GM21367 (cell line): ENCODE measurements at regions not wholly inside any gene's neighbourhood (a gene's known extent, or its start where the extent isn't known, plus 50 kb on each side); places are given as distances from the start of the nearest gene placed in this dataset.
"Not testable (repeated sequence)": the region's sequence is repeated elsewhere in the genome, so short reads cannot be mapped to it uniquely, and the experiment has no call there.

Source experiments
- ATAC-seq: cut with Tn5 transposase; IDR thresholded peaks from one replicate; pipeline ENCODE4 v1.9.1; 2021; ENCODE audit not compliant: unreplicated experiment

DNA sequence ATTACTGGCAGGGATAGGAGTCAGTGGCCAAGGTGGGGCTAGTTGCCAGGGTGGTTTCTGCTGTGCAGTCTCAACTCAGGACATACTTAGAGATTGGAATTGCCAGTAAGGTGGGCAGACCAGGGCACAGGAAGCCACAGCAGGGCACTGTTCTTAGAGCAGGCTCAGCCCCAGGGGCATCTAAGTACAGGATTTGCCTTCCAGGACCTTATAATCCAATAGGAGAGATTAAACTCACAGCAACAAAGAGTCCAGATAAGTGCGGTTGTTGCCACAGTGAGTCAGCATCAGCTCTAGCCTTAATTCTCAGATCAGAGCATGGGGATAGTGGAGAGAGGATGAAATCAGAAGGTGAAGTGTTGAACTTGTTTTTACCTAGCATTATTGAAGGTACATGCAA is 265.8 kb upstream of the TRPC7 start:
- no peak for ATAC-seq

DNA sequence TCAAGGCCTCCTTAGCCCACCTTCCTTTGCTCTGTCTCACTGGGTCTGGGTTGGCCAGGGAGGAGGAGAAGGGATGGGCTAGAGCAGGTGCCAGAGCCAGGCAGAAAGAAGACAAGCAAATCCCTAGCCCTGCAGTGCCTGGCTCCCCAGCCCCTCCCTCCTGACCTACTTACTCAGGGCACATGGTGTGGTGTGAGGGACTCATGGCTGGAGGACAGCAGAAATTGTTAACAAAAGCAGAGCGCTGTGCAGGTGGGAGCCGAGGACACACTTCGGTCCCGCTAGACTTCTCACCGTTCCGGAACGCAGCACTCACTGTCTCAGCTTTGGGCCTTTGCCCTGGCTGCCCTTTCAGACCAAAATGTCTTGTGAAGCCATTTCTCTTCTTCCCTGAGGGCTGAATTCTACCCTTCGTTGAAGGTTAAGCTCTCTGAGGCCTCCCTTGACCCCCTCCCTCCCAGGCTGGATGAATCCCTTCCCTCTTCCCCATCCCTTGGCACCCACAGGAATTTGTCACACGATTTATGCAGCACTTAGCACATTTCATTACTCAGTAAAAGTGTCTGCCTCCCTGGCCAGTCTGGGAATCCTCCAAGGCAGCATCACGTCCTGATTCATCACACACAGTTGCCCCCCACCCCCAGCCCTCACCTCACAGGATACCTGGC is 263.9 kb upstream of the TRPC7 start:
- ATAC-seq = no peak

DNA sequence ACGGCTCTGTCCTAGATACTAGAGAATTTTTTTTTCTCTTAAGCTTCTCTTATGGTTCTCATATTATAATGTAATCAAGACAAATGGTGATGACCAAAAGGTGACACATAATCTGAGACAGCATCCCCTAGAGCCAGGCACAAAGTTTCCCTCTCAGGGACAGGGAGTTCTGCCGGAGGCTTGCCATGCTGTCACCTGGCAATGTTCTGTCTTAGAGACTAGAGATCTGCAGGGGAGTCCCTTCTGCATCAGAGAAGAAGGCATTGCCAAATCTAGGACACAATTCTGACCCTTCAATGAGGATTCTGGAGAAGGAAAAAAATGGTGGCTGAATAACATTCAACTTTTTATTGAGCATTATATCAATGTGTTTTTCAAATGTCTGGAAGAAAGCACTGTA is 261.2 kb upstream of the TRPC7 start:
- ATAC-seq = no peak

DNA sequence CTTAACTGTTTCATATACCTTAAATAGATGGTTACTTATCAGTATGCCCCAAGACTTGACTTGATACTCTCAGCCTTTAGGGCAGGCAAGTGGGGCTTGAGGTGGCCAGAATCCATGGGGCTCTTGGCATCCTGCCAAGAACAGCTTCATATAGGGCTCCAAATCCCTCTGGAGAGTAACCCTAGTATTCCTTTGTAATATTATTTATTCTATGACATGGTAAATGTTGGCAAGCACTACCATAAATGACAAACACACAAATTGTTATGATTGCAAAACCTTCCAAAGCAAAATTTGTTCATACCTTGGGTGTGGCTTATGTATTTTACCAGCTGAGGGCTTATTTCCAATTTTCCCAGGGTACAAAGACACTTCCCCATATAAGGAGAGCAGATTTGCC is 257.4 kb upstream of the TRPC7 start:
- ATAC-seq = no peak

DNA sequence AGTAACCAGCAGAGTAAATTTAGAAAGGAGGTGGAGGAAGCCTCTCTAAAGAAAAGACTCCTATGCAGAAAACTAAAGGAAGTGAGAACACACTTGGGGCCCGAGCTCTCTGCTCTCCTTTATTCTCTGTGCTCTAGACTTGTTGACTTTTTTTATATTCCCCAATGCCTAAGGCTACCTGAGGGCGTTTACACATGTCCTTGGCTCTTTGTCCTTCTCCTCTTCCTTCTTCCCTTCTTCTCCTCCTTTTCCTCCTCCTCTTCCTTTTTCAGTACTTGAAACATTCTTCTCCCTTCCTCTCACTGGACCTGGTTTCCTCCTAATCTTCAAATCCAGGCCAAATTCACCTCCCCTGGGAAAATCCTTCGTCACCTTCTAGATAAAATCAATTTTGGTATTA is 256.4 kb upstream of the TRPC7 start:
- ATAC-seq = no peak

DNA sequence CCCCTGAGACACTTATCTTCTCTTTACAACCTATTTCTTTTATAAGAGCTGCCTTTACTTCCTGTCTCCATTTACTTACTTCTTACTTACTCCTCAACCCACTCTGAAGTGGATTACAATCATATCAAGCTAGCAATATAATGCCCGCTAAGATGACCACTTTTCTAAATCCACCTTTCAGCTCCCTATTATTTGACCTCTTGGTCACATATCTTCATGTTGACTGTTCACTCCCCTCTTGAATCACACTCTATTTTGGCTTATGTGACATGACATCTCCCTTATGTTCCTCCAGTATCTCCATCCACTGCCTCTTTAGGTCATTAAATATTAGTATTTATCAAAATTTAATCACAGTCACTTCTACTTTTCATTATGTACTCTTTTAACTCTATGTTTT is 255.3 kb upstream of the TRPC7 start:
- ATAC-seq = no peak

DNA sequence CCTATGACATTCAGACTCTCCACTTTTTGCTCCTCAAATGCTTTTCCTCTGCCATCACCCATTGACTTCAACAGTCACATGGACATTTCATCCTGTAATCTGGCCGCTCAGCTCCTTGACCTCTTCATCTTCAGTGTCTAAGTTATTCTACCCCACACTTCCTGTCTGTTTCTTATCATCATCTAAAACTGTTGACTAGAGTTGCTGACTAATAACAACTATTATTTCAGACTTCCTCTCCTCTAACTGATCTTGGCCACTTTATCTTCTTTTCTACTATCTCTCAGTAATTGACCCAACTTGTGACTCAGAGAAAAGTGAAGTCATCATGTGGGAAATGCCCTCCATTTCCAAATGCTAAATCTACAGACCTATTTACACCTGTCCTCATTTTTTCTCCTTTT is 254.7 kb upstream of the TRPC7 start:
- ATAC-seq = no peak

DNA sequence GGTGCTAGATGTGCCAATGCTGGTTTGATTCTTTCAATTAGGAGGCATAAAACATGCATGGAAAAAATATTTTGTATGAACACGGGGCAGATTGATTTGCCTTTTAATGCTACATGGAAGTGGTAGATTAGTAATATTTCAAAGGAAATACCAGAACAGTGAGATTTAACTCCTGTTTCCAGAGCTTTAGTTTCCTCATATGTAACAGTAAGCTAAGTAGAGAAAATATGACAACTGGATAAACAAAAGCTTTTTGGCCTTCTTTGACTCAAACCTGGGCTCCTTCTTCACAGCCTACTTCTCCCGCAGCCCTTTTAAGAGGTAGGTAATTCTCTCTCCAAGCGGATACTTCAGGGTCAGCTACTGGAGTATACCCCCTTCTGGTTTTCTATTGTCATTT is 254.2 kb upstream of the TRPC7 start:
- ATAC-seq = no peak

DNA sequence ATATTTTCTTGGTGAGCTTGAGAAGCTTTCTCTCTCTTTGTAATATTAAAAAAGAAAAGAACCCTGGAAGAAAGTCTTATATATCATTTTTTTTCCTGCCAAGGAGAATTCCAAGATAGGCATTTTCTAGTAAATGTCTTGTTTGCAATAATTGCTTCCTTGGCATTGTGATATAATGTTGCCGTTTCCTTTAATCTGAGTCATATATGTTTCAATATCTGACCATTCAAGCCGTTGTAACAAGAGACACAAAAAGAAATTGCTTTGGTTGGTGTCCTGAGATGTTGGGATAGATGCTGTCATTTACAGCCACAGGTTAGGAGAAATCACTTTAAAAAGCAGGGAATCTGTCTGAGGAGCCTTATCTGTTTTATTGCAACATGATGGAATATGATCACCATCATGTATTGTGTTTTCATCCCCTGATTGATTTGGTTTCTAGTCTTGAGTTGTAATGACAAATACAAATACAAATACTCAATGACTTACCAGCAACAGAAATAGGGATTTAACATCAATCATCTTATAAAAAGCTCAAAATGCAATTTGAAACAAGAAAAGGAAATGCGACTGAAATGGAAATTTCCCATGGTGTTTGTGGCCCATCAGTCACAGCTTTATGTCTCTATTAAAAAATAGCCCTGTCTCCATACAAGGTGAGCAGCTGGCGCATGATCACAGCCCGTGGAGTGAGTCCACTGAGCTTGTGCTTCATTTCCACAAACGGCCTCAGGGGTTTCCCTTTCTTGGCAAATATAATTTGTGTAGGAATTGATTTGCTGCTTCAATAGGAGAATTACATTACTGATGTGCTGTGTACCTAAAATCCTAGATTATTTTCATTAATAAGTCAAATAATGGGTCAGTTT is 250.1 kb upstream of the TRPC7 start:
- ATAC-seq = no peak

DNA sequence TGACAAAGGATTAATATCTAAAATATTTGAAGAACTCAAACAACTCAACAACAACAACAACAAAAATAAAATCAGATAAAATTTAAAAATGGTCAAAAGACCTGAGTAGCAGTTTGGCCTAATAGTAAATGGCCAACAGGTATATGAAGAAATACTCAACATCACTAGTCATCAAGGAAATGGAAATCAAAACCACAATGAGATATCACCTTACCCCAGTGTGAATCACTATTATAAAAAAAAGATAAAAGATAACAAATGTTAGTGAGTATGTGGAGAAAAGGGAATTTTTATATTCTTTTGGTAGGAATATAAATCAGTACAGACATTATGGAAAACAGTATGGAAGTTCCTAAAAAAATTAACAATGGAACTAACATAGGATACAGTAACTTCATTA is 247.9 kb upstream of the TRPC7 start:
- no peak for ATAC-seq

DNA sequence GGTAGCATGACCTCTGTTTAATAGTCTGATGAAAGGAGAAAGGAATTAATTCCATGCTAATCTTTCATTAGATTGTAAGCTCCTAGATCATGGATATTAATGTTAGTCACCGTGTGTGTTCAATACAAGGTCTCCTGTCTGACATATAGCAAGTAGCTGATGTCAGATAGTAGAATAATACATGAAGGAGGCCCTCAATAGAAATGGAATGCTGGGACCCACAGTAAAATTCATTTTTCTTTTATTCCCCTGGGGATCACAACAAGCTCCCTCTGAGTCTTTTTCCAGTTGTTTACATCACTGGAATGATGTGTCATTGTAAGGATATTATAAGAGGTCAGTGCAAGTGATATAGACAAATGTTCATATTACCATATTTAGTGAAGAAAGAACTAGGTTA is 240.3 kb upstream of the TRPC7 start:
- ATAC-seq = no peak

DNA sequence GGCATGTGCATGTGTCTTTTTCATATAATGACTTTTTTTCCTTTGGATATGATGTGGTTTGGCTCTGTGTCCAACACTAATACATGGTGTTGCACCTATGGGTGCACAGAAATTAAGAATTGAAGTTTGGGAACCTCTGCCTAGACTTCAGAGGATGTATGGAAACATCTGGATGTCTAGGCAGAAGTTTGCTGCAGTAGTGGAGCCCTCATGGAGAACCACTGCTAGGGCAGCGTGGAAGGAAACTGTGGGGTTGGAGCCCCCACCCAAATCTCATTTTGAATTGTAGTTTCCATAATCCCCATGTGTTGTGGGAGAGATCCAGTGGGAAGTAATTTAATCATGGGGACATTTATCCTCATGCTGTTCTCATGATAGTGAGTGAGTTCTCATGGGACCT is 235.0 kb upstream of the TRPC7 start:
- no peak for ATAC-seq

DNA sequence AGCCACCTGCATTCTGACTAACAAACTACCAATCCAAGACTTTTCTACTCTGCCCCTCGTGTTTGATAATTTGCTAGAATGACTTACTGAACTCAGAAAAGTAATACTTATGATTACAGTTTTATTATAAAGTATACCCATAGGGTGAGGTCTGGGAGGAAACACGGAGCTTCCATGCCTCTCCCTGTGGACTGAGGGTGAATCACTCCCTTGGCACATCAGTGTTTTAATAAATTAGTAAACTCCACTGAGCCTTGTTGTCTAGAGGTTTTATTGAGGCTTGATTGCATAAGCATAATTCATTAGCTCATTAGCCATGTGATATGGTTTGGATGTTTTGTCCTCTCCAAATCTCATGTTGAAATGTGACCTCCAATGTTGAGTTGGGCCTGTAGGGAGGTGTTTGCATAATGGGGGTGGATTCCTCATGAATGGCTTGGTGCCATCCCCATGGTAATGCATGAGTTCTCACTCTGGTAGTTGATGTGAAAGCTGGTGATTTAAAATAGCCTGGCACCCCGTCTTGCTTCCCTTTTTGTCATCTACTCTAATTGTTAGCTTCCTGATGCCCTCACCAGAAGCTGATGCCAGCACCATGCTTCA is 233.6 kb upstream of the TRPC7 start:
- ATAC-seq = no peak

DNA sequence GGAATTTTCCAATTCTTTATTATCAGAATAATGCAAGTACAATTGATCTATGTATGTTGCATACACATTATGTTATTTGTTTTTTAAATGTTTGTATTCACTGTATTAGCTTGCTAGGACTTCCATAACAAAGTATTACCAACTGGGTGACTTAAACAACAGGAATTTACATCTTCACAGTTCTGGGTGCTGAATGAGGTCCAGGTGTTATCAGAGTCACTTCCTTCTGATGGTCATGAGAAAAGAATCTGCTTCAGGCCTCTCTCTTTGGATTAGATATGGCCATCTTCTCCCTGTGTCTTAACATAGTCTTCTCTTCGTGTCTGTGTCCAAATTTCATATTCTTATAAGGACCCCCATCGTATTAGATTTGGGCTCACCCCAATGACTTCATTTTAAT is 229.1 kb upstream of the TRPC7 start:
- ATAC-seq = no peak

DNA sequence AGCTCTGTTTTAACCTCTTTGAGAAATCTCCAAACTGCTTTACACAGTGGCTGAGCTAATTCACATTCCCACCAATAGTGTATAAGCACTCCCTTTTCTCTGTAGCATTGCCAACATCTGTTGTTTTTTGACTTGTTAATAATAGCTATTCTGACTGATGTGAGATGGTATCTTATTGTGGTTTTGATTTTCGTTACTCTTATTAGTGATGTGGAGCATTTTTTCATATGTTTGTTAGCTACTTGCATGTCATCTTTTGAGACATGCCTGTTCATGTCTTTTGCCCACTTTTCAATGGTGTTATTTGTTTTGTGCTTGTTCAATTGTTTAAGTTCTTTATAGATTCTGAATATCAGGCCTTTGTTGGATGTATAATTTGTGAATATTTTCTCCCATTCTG is 225.2 kb upstream of the TRPC7 start:
- no peak for ATAC-seq

DNA sequence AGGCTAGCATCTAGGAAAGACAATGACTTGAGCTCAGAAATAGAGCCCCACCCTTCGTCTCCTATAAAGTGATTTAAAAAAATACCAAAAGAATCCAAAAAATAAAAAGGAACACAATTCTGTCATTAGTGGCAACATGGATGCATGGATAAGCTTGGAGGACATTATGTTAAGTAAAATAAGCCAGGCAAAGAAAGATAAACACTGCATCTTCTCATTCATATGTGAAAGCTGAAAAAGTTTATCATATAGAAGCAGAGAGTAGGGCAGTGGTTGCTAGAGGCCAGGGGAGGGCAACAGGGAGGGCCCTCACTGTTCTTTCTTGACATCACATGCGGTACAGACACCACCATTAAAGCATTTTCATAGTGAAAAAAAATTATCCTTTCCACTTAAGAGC is 220.9 kb upstream of the TRPC7 start:
- no peak for ATAC-seq

DNA sequence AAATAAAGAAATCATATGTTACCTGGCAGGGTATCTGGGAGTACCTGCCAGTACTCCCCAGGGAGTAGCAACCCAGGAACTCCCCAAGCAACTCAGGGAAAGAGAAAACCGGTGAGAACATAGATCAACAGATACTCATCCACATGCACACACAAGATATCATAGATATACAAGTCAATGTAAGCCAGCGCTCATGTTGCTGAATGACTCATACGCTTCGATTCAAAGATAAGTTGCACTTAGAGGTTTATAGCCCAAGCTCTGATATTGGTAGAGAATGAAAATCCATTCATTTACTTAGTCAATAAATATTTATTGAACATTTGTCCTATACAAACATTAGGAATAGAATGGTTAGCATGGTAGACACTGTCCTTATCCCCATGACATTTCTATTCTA is 219.1 kb upstream of the TRPC7 start:
- ATAC-seq = no peak

DNA sequence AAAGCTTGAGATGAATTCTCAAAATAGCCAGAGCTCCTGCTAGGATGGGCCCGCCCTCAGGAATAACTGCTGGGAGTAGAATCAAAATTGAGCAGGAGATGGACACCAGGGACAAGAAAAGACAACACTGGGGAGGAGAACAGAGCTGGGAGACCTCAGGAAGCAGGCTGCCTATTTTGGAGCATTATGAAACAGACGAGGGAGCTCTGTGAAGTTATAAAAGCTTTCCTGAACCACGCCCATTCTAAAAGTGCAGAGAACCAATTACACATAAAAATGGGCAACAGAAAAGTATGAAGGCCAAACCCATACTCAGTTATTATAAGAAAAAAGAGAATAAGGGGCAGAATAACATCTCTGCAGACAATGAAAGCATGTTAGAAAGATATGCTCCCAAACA is 213.9 kb upstream of the TRPC7 start:
- no peak for ATAC-seq

DNA sequence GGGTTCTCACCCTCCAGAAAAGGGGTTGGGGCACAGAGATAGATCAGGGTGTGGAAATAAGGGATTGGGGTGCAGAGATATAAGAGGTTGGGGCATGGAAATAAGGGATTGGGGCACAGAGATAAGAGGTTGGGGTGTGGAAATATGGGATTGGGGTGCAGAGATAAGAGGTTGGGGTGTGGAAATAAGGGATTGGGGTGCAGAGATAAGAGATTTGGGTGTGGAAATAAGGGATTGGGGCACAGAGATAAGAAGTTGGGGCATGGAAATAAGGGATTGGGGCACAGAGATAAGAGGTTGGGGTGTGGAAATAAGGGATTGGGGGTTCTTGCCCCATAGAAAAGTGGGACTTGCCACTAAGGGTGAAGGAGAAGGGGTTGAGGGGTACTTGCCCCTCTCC is 204.5 kb upstream of the TRPC7 start:
- not testable (repeated sequence) for ATAC-seq

DNA sequence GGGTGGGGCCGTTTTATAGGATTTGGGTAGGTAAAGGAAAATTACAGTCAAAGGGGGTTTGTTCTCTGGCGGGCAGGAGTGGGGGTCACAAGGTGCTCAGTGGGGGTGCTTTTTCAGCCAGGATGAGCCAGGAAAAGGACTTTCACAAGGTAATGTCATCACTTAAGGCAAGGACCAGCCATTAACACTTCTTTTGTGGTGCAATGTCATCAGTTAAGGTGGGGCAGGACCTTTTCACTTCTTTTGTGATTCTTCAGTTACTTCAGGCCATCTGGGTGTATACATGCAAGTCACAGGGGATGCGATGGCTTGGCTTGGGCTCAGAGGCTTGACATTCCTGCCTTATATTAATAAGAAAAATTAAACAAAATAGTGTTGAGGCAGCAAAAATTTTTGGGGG is 200.1 kb upstream of the TRPC7 start:
- not testable (repeated sequence) for ATAC-seq

DNA sequence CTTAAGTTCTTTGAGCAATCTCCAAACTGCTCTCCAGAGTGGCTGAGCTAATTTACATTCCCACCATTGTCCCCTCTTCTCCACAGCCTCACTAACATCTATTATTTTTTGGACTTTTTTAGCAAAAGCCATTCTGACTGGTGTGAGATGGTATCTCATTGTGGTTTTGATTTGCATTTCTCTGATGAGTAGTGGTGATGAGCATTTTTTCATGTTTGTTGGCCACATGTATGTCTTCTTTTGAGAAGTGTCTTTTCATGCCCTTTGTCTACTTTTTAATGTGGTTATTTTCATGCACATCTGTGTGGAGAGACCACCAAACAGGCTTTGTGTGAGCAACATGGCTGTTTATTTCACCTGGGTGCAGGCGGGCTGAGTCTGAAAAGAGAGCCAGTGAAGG is 199.7 kb upstream of the TRPC7 start:
- ATAC-seq = not testable (repeated sequence)

DNA sequence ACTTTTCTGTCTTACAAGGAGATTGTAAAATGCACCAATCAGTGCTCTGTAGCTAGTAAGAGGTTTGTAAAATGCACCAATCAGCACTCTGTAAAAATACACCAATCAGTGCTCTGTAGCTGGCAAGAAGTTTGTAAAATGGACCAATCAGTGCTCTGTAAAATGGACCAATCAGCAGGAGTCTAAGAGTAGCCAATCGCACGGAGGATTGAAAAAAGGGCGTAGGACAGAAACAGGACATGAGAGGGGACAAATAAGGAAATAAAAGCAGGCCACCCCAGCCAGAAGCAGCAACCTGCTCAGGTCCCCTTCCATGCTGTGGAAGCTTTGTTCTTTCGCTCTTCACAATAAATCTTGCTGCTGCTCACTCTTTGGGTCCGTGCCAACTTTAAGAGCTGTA is 199.1 kb upstream of the TRPC7 start:
- not testable (repeated sequence) for ATAC-seq
